MM.1S (cell line): ENCODE measurements at regions not wholly inside any gene's neighbourhood (a gene's known extent, or its start where the extent isn't known, plus 50 kb on each side); places are given as distances from the start of the nearest gene placed in this dataset.
"Not testable (repeated sequence)": the region's sequence is repeated elsewhere in the genome, so short reads cannot be mapped to it uniquely, and the experiment has no call there.

Source experiments
- DNase-seq: peaks from one replicate; pipeline ENCODE4 v3.0.0-alpha.2; 2015
- H2AFZ ChIP-seq: fragments of 300-600 bp; sonication (generic); 2 replicates; pipeline ENCODE4 v1.6.0; 2016; ENCODE audit warnings: antibody characterized with exemption, low read length
- H3F3A ChIP-seq: fragments of 300-600 bp; sonication (generic); 2 replicates; pipeline ENCODE4 v1.6.1; 2016; ENCODE audit warnings: mild to moderate bottlenecking, antibody characterized with exemption, low read length, moderate library complexity, mixed read lengths; ENCODE audit not compliant: insufficient read depth
- H3K27ac ChIP-seq: fragments of 300-600 bp; sonication (generic); 2 replicates; pipeline ENCODE4 v1.5.1; 2016; ENCODE audit warnings: mild to moderate bottlenecking, low read length
- H3K27me3 ChIP-seq: fragments of 300-600 bp; sonication (generic); replicated peaks from 2 replicates; pipeline ENCODE4 v1.6.0; 2016; ENCODE audit warnings: low read length; ENCODE audit not compliant: insufficient read depth
- H3K36me3 ChIP-seq: fragments of 300-600 bp; sonication (generic); replicated peaks from 2 replicates; pipeline ENCODE4 v1.6.1; 2016; ENCODE audit warnings: mild to moderate bottlenecking, low read length, mixed read lengths; ENCODE audit not compliant: insufficient read depth
- H3K4me1 ChIP-seq: fragments of 300-600 bp; sonication (generic); 2 replicates; pipeline ENCODE4 v1.6.1; 2016; ENCODE audit warnings: low read length, mixed read lengths
- H3K4me2 ChIP-seq: fragments of 300-600 bp; sonication (generic); 2 replicates; pipeline ENCODE4 v1.6.0; 2016; ENCODE audit warnings: low read depth, low read length
- H3K4me3 ChIP-seq: fragments of 300-600 bp; sonication (generic); 2 replicates; pipeline ENCODE4 v1.5.1; 2016; ENCODE audit warnings: low read length, mixed read lengths
- H3K79me2 ChIP-seq: fragments of 300-600 bp; sonication (generic); 2 replicates; pipeline ENCODE4 v1.6.1; 2016; ENCODE audit warnings: mixed run types, low read length, mixed read lengths
- H3K9ac ChIP-seq: fragments of 300-600 bp; sonication (generic); 2 replicates; pipeline ENCODE4 v1.6.1; 2016; ENCODE audit warnings: low read length, mixed read lengths
- H3K9me2 ChIP-seq: fragments of 300-600 bp; sonication (generic); replicated peaks from 2 replicates; pipeline ENCODE4 v1.6.1; 2016; ENCODE audit warnings: mild to moderate bottlenecking, low read length, mixed read lengths; ENCODE audit not compliant: insufficient read depth
- H3K9me3 ChIP-seq: fragments of 300-600 bp; sonication (generic); replicated peaks from 2 replicates; pipeline ENCODE4 v1.6.1; 2016; ENCODE audit warnings: mild to moderate bottlenecking, low read length, mixed read lengths; ENCODE audit not compliant: insufficient read depth
- H4K20me1 ChIP-seq: fragments of 300-600 bp; sonication (generic); 2 replicates; pipeline ENCODE4 v1.6.1; 2016; ENCODE audit warnings: mild to moderate bottlenecking, low read length, moderate library complexity, mixed read lengths; ENCODE audit not compliant: insufficient read depth
- CTCF ChIP-seq: fragments of 300-600 bp; sonication (generic); IDR thresholded peaks from 2 replicates; pipeline ENCODE4 v1.5.1; 2016; ENCODE audit warnings: antibody characterized with exemption, low read length, mixed read lengths
- EZH2 ChIP-seq: fragments of 300-600 bp; sonication (generic); optimal IDR thresholded peaks from 2 replicates; pipeline ENCODE3; 2017; ENCODE audit warnings: low read depth, mild to moderate bottlenecking, antibody characterized with exemption, low read length, mixed read lengths
- EZH2phosphoT487 ChIP-seq: fragments of 300-600 bp; sonication (generic); IDR thresholded peaks from 2 replicates; pipeline ENCODE4 v1.6.1; 2018; ENCODE audit warnings: antibody characterized with exemption, low read length

GRCh38 chr1:30366199-30366598 lies 357.2 kb downstream of the MATN1 start:
- Histone ChIP-seq H3K9me3 (no peaks in the 10 kb centered on the region), H3K9me2 (no peaks in the 10 kb centered on the region), H3K4me2 (no peak overlapping the region), H3K79me2 (no peaks in the 10 kb centered on the region), H3K9ac (no peak overlapping the region), H3K4me3 (no peak overlapping the region), H2AFZ (no peak overlapping the region), H4K20me1 (no peaks in the 10 kb centered on the region), H3K4me1 (no peaks in the 10 kb centered on the region), H3K27me3 (peaks cover 79% of the 10 kb centered on the region), H3K27ac (no peak overlapping the region), H3F3A (no peaks in the 10 kb centered on the region), H3K36me3 (no peaks in the 10 kb centered on the region)
- DNase-seq: no peak
- no peak for TF ChIP-seq EZH2
- no peak for TF ChIP-seq CTCF
- TF ChIP-seq EZH2phosphoT487: no peak

- H3K4me2 ChIP-seq: no peak overlapping the region
- no peaks in the 10 kb centered on the region for H3K9me3 ChIP-seq
- H3F3A ChIP-seq: no peaks in the 10 kb centered on the region
- DNase-seq: no peak
- no peaks in the 10 kb centered on the region for H3K79me2 ChIP-seq
- no peaks in the 10 kb centered on the region for H3K36me3 ChIP-seq
- no peak overlapping the region for H3K4me3 ChIP-seq
- H3K9me2 ChIP-seq: no peaks in the 10 kb centered on the region
- no peaks in the 10 kb centered on the region for H4K20me1 ChIP-seq
- peaks cover 79% of the 10 kb centered on the region for H3K27me3 ChIP-seq
- no peak overlapping the region for H2AFZ ChIP-seq
- no peak overlapping the region for H3K9ac ChIP-seq
- no peaks in the 10 kb centered on the region for H3K4me1 ChIP-seq
- no peak overlapping the region for H3K27ac ChIP-seq
- TF ChIP-seq EZH2: no peak
- no peak for TF ChIP-seq EZH2phosphoT487
- TF ChIP-seq CTCF: no peak
Measured at GRCh38 chr1:30365596-30365995, 357.8 kb downstream of the MATN1 start.

- Histone ChIP-seq H3K4me3 (no peak overlapping the region), H3K9ac (no peak overlapping the region), H3F3A (no peaks in the 10 kb centered on the region), H3K79me2 (no peaks in the 10 kb centered on the region), H3K27me3 (peaks cover 72% of the 10 kb centered on the region), H3K4me2 (no peak overlapping the region), H4K20me1 (no peaks in the 10 kb centered on the region), H3K36me3 (no peaks in the 10 kb centered on the region), H3K9me3 (no peaks in the 10 kb centered on the region), H2AFZ (no peak overlapping the region), H3K4me1 (no peaks in the 10 kb centered on the region), H3K27ac (no peak overlapping the region), H3K9me2 (no peaks in the 10 kb centered on the region)
- no peak for TF ChIP-seq EZH2phosphoT487
- TF ChIP-seq EZH2: no peak
- no peak for TF ChIP-seq CTCF
- DNase-seq: no peak
Measured at GRCh38 chr1:30363031-30363430, 360.4 kb downstream of the MATN1 start.

- H3K36me3 ChIP-seq: no peaks in the 10 kb centered on the region
- H3K4me1 ChIP-seq: no peaks in the 10 kb centered on the region
- no peaks in the 10 kb centered on the region for H3K9me2 ChIP-seq
- no peaks in the 10 kb centered on the region for H4K20me1 ChIP-seq
- no peak overlapping the region for H3K4me2 ChIP-seq
- no peak for DNase-seq
- H3K9me3 ChIP-seq: no peaks in the 10 kb centered on the region
- peaks cover 73% of the 10 kb centered on the region for H3K27me3 ChIP-seq
- no peaks in the 10 kb centered on the region for H3F3A ChIP-seq
- no peak overlapping the region for H3K9ac ChIP-seq
- H3K4me3 ChIP-seq: no peak overlapping the region
- no peaks in the 10 kb centered on the region for H3K79me2 ChIP-seq
- TF ChIP-seq CTCF (no peak), EZH2 (no peak), EZH2phosphoT487 (no peak)
- H2AFZ ChIP-seq: no peak overlapping the region
- H3K27ac ChIP-seq: no peak overlapping the region
Measured at GRCh38 chr1:30362603-30362990, 360.8 kb downstream of the MATN1 start.

GRCh38 chr1:30361890-30362602 lies 361.3 kb downstream of the MATN1 start:
- H3K9ac ChIP-seq, H3K9me2 ChIP-seq, H2AFZ ChIP-seq, H3K4me3 ChIP-seq, H4K20me1 ChIP-seq, H3K9me3 ChIP-seq, H3K4me1 ChIP-seq, H3F3A ChIP-seq, H3K27ac ChIP-seq, H3K36me3 ChIP-seq, DNase-seq, H3K4me2 ChIP-seq, H3K79me2 ChIP-seq: not testable (repeated sequence)
- peaks cover 74% of the 10 kb centered on the region for H3K27me3 ChIP-seq
